CD8-positive, alpha-beta memory T cell (primary cell): ENCODE measurements at regions not wholly inside any gene's neighbourhood (a gene's known extent, or its start where the extent isn't known, plus 50 kb on each side); places are given as distances from the start of the nearest gene placed in this dataset.

Source experiments
- CTCF ChIA-PET: fragments of 350-600 bp; sonication (Branson Sonifier 250); formaldehyde crosslinking; loops from one replicate; lab custom pipeline; 2021; ENCODE audit warnings: antibody characterized with exemption; lab: Charles Lee
- POLR2A ChIA-PET: fragments of 350-600 bp; sonication (Branson Sonifier 250); formaldehyde crosslinking; loops from one replicate; lab custom pipeline; 2021; ENCODE audit warnings: antibody characterized with exemption; lab: Charles Lee
- DNase-seq, 5 donors: peaks; one replicate each; pipeline versions ENCODE4 v3.0.0 to v3.0.0-alpha.2; 2020 to 2022; ENCODE audit warnings: mixed read lengths in 1 of 5
- H3K27ac ChIP-seq: one replicate; pipeline ENCODE4 v1.7.0; 2013; ENCODE audit warnings: low read depth, mild to moderate bottlenecking, low read length, moderate library complexity
- H3K27me3 ChIP-seq: 2 replicates; pipeline ENCODE4 v1.7.0; 2013; ENCODE audit warnings: low read length, mild to moderate bottlenecking; ENCODE audit not compliant: insufficient read depth, poor library complexity, severe bottlenecking
- H3K36me3 ChIP-seq: 2 replicates; pipeline ENCODE4 v1.7.0; 2013; ENCODE audit warnings: mild to moderate bottlenecking, low read length, moderate library complexity; ENCODE audit not compliant: insufficient read depth
- H3K4me1 ChIP-seq: 2 replicates; pipeline ENCODE4 v1.7.0; 2013; ENCODE audit warnings: mild to moderate bottlenecking, low read length, moderate library complexity; ENCODE audit not compliant: insufficient read depth
- H3K4me3 ChIP-seq: 2 replicates; pipeline ENCODE4 v1.7.0; 2013; ENCODE audit warnings: mild to moderate bottlenecking, low read length
- H3K9me3 ChIP-seq: 2 replicates; pipeline ENCODE4 v1.7.0; 2013; ENCODE audit warnings: mild to moderate bottlenecking, low read length
- H3K27ac Mint-ChIP-seq, 8 donors: one replicate each; pipeline ENCODE4 v1.8.0; 2020 to 2021; ENCODE audit warnings: mixed read lengths in 8 of 8, mild to moderate bottlenecking in 6 of 8, inconsistent platforms in 3 of 8, moderate library complexity in 3 of 8
- H3K27me3 Mint-ChIP-seq, 2 donors: one replicate each; pipeline ENCODE4 v1.8.0; 2020 to 2021; ENCODE audit warnings: mixed read lengths in 2 of 2, mild to moderate bottlenecking in 1 of 2, moderate library complexity in 1 of 2
- H3K36me3 Mint-ChIP-seq, 3 donors: one replicate each; pipeline ENCODE4 v1.8.0; 2020 to 2021; ENCODE audit warnings: mixed read lengths in 3 of 3, inconsistent platforms in 1 of 3, mild to moderate bottlenecking in 1 of 3
- H3K4me1 Mint-ChIP-seq, 3 donors: one replicate each; pipeline ENCODE4 v1.8.0; 2020 to 2021; ENCODE audit warnings: mixed read lengths in 3 of 3, inconsistent platforms in 1 of 3, mild to moderate bottlenecking in 1 of 3
- H3K4me3 Mint-ChIP-seq, 7 donors: one replicate each; pipeline ENCODE4 v1.8.0; 2020 to 2021; ENCODE audit warnings: mixed read lengths in 7 of 7, mild to moderate bottlenecking in 6 of 7, moderate library complexity in 4 of 7, inconsistent platforms in 2 of 7
- H3K9me3 Mint-ChIP-seq, 5 donors: one replicate each; pipeline ENCODE4 v1.8.0; 2020 to 2022; ENCODE audit warnings: mixed read lengths in 5 of 5, mild to moderate bottlenecking in 3 of 5, moderate library complexity in 2 of 5, inconsistent platforms in 1 of 5

GRCh38 chr1:201690528-201690927 is 138.4 kb upstream of the IPO9 start:
- H3K9me3 Mint-ChIP-seq = no peaks in the 10 kb centered on the region
- Histone ChIP-seq H3K4me1 (no peaks in the 10 kb centered on the region), H3K9me3 (no peaks in the 10 kb centered on the region), H3K36me3 (no peaks in the 10 kb centered on the region), H3K27ac (no peak overlapping the region), H3K27me3 (no peaks in the 10 kb centered on the region), H3K4me3 (no peak overlapping the region)
- H3K27ac Mint-ChIP-seq = no peak overlapping the region
- ChIA-PET POLR2A (no interaction called here), CTCF (no interaction called here)
- H3K36me3 Mint-ChIP-seq = no peaks in the 10 kb centered on the region
- no peak for DNase-seq
- H3K27me3 Mint-ChIP-seq = peaks cover 4 to 5% of the 10 kb centered on the region in 2 donors
- H3K4me3 Mint-ChIP-seq = no peak overlapping the region
- no peaks in the 10 kb centered on the region for H3K4me1 Mint-ChIP-seq

DNA sequence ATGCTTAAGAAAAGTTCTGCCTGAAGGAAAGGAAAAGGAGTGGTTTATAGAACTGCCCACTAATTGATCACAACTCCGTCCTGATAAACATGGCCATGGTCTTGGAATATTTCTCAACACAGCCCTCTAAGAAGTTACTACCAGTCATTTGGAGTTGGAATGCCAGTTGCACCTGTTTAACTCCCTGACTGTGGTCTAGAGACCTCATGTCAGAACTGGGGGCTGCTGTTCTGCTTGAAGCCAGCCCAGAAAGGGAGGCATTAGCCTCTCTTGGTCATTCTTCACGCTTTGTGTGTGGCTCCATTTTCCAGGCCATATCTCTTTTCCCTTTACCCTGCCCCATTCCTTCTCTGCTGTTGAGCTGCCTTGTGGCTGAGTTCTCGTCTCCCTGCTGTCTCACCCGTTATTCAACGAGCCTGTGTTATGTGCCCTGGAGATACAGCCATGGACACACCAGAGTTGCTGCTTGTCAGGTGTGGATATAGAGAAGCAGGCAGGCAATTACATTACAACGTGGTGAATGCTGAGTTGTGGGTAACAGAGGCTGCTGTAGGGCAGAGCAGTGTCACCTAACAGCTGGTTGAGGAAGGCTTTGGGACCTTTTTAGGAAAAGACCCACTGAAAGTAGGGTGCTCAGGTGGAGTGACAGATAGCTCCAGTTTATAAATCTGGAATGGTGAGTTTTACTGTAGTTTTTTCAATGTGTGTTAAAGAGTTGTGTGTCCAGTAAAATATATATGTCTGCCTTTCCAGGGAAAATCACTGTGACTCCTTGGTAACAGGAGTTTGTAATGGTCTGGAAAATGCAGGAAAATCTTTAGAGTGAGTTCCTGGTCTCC is 137.0 kb upstream of the IPO9 start:
- Mint-ChIP-seq H3K4me1 (no peaks in the 10 kb centered on the region), H3K27me3 (peaks cover 5 to 10% of the 10 kb centered on the region in 2 donors), H3K36me3 (no peaks in the 10 kb centered on the region), H3K9me3 (no peaks in the 10 kb centered on the region), H3K27ac (no peak overlapping the region), H3K4me3 (no peak overlapping the region)
- Histone ChIP-seq H3K27me3 (no peaks in the 10 kb centered on the region), H3K4me3 (no peak overlapping the region), H3K9me3 (no peaks in the 10 kb centered on the region), H3K36me3 (no peaks in the 10 kb centered on the region), H3K27ac (no peak overlapping the region), H3K4me1 (no peaks in the 10 kb centered on the region)
- POLR2A ChIA-PET = no interaction called here
- DNase-seq = no peak
- CTCF ChIA-PET = no interaction called here

DNA sequence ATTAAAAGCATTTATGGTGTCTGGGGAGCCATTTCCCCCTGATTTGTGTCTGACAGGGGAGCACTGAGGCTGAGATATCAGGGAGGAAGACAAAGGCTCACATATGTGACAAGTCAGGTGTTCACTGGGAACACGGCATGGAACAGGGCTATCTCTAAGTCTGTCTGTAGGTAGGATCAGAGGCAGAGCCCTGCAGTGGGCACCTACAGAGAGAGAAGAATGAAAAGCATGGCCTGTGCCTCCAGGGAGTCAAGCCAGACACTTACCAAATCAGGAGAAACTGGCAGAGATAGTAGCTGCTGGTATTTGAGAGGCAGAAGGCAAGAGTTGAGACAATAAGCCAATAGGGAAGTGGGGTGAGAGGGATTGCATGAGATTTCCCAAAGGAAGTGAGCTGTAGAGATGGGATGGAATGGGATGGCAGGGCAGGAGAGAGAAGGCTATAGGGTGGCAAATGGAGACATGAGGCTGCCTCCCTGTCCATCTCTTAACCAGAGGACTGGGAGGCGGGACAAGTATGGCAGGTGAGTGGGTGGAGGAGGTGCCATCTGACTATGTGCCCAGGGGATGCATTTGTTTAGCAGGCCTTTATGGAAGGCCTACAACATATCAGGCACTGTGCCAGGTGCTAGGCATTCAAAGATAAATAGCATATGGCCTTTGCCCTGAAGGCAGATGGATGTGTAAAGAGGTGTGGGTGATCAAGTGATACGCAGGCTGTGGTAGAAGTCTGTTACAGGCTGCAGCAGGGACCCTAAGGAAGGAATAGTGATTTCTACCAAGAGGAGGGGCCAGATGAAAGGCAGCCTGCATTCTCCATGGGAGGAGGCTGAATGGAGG is 136.2 kb upstream of the IPO9 start:
- Mint-ChIP-seq H3K4me3 (no peak overlapping the region), H3K9me3 (no peaks in the 10 kb centered on the region), H3K27me3 (peaks cover 5 to 10% of the 10 kb centered on the region in 2 donors), H3K27ac (no peak overlapping the region), H3K36me3 (no peaks in the 10 kb centered on the region), H3K4me1 (no peaks in the 10 kb centered on the region)
- DNase-seq = no peak
- ChIA-PET CTCF (no interaction called here), POLR2A (no interaction called here)
- Histone ChIP-seq H3K9me3 (no peaks in the 10 kb centered on the region), H3K27ac (no peak overlapping the region), H3K27me3 (no peaks in the 10 kb centered on the region), H3K4me3 (no peak overlapping the region), H3K4me1 (no peaks in the 10 kb centered on the region), H3K36me3 (no peaks in the 10 kb centered on the region)

DNA sequence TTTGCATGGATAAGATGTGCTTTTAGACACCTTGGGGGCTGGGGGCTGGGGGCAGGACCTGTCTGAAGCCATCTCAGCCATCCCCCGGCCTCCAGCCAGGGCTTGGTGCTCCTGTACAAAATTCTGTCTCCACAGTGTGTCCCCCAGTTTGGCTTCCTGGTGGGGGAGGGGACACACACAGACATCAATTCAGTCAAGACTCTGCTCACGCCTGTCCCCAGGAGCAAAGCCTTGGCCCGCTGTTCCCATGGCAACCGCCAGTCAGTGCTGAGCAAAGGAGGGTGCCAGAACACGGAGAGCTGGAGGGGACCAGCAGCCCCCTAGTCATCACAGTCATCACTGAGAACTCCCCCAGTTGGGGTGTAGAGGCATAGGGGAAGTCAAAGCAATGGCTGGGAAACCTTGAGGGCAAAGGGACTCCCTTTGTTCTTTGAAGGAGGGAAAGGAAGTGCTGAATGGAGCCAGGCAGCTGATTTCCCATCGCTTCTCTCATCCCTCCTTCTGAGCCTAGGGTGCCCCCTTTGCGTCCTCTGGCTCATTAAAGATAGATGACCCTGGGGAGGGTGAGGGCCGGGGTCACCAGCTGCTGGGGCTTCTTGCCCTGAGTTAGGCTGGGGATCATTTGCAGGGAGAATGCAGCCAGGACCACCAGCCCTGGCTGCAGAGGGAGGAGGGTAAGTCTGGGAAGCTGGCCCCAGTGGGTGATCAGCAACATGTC is 134.9 kb upstream of the IPO9 start:
- Histone ChIP-seq H3K27ac (no peak overlapping the region), H3K27me3 (no peaks in the 10 kb centered on the region), H3K4me1 (no peaks in the 10 kb centered on the region), H3K4me3 (no peak overlapping the region), H3K9me3 (no peaks in the 10 kb centered on the region), H3K36me3 (no peaks in the 10 kb centered on the region)
- ChIA-PET CTCF (interaction anchor here (1.7 kb wide), 1 partner anchor 10 kb away, joined by 5 read pairs; no protein-coding TSS in a partner anchor), POLR2A (no interaction called here)
- Mint-ChIP-seq H3K27ac (no peak overlapping the region), H3K27me3 (peaks cover 5 to 10% of the 10 kb centered on the region in 2 donors), H3K36me3 (no peaks in the 10 kb centered on the region), H3K9me3 (no peaks in the 10 kb centered on the region), H3K4me1 (no peaks in the 10 kb centered on the region), H3K4me3 (no peak overlapping the region)
- no peak for DNase-seq

- DNase-seq = no peak
- H3K9me3 Mint-ChIP-seq = no peaks in the 10 kb centered on the region
- peaks cover 5 to 10% of the 10 kb centered on the region in 2 donors for H3K27me3 Mint-ChIP-seq
- no peaks in the 10 kb centered on the region for H3K4me1 Mint-ChIP-seq
- Histone ChIP-seq H3K36me3 (no peaks in the 10 kb centered on the region), H3K27ac (no peak overlapping the region), H3K4me3 (no peak overlapping the region), H3K4me1 (no peaks in the 10 kb centered on the region), H3K27me3 (no peaks in the 10 kb centered on the region), H3K9me3 (no peaks in the 10 kb centered on the region)
- ChIA-PET CTCF (interaction anchor here (1.7 kb wide), 1 partner anchor 9 kb away, joined by 5 read pairs; no protein-coding TSS in a partner anchor), POLR2A (no interaction called here)
- no peaks in the 10 kb centered on the region for H3K36me3 Mint-ChIP-seq
- H3K27ac Mint-ChIP-seq = no peak overlapping the region
- no peak overlapping the region for H3K4me3 Mint-ChIP-seq
Observed at GRCh38 chr1:201694608-201695335, 134.2 kb upstream of the IPO9 start.

DNA sequence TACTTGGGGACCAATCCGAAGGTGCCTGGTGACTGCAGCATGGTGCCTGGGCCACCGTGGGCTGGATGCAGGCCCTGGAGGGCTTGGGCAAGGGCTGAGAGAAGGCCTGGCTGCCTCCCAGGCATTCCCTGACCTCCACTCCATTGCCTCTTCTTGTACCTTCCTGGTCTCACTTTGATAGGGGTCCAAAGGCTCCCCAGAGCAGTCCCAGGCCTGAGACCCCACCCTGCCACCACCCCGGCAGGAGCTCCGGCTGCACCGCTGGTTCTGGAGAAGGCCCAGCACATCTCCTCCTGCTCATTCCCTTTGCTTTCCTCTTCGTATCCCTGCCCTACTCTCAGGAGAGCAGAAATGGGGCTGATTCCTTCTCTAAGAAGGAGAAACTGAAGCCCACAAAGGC is 133.3 kb upstream of the IPO9 start:
- Mint-ChIP-seq H3K4me3 (no peak overlapping the region), H3K9me3 (peaks cover 0 to 3% (median 0%) of the 10 kb centered on the region in 5 donors), H3K4me1 (no peaks in the 10 kb centered on the region), H3K27me3 (peaks cover 5 to 10% of the 10 kb centered on the region in 2 donors), H3K36me3 (no peaks in the 10 kb centered on the region), H3K27ac (no peak overlapping the region)
- Histone ChIP-seq H3K36me3 (no peaks in the 10 kb centered on the region), H3K27me3 (no peaks in the 10 kb centered on the region), H3K4me3 (no peak overlapping the region), H3K27ac (no peak overlapping the region), H3K4me1 (no peaks in the 10 kb centered on the region), H3K9me3 (no peaks in the 10 kb centered on the region)
- DNase-seq = no peak
- ChIA-PET POLR2A (no interaction called here), CTCF (interaction anchor here (1.7 kb wide), 1 partner anchor 8 kb away, joined by 5 read pairs; no protein-coding TSS in a partner anchor)

GRCh38 chr1:201696217-201696761 is 132.7 kb upstream of the IPO9 start:
- ChIA-PET POLR2A (no interaction called here), CTCF (no interaction called here)
- Histone ChIP-seq H3K9me3 (no peaks in the 10 kb centered on the region), H3K4me3 (no peak overlapping the region), H3K27ac (no peak overlapping the region), H3K36me3 (no peaks in the 10 kb centered on the region), H3K4me1 (no peaks in the 10 kb centered on the region), H3K27me3 (no peaks in the 10 kb centered on the region)
- DNase-seq = no peak
- Mint-ChIP-seq H3K27me3 (peaks cover 5 to 10% of the 10 kb centered on the region in 2 donors), H3K4me3 (no peak overlapping the region), H3K36me3 (no peaks in the 10 kb centered on the region), H3K9me3 (peaks cover 0 to 5% (median 0%) of the 10 kb centered on the region in 5 donors), H3K27ac (no peak overlapping the region), H3K4me1 (no peaks in the 10 kb centered on the region)
